HCT116 (cell line): ENCODE measurements at regions not wholly inside any gene's neighbourhood (a gene's known extent, or its start where the extent isn't known, plus 50 kb on each side); places are given as distances from the start of the nearest gene placed in this dataset.

Source experiments
- ATAC-seq: fragments of 200-7000 bp; cut with Tn5 transposase; 2 replicates; pipeline ENCODE4 v1.9.1; 2020; ENCODE audit warnings: mild to moderate bottlenecking, moderate library complexity
- BruUV-seq: library from RNA; stranded (reverse); fragments of 400-500 nt; replicated peaks from 2 replicates; lab custom pipeline; 2021; lab: Mats Ljungman, UMichigan
- CTCF ChIA-PET: fragments of 300-600 bp; sonication (Branson Sonifier 250); formaldehyde crosslinking; loops from one replicate; lab custom pipeline; 2021; ENCODE audit warnings: antibody characterized with exemption; lab: Charles Lee
- POLR2A ChIA-PET: fragments of 300-600, 350-600 bp; sonication (Branson Sonifier 250); formaldehyde crosslinking; loops from one replicate; lab custom pipeline; 2021; ENCODE audit warnings: antibody characterized with exemption; lab: Charles Lee
- RAD21 ChIA-PET, 2 experiments: fragments of 300-600 bp; sonication (Branson Sonifier 250); formaldehyde crosslinking; loops; one replicate each; lab custom pipeline; 2023; ENCODE audit warnings: low total read pairs in 2 of 2; ENCODE audit not compliant: uncharacterized antibody in 2 of 2, unreplicated experiment in 2 of 2, low non-redundant PET in 1 of 2; lab: Charles Lee
- DNase-seq: peaks from one replicate; pipeline ENCODE4 v3.0.0-alpha.2; 2010; ENCODE audit warnings: low read depth, low spot score
- H2AFZ ChIP-seq: fragments of 200-600 bp; shearing (Covaris generic), sonication (generic); 2 replicates; pipeline ENCODE4 v1.6.1; 2017; ENCODE audit warnings: low read depth, mixed run types, mixed read lengths, antibody characterized with exemption, low read length; ENCODE audit not compliant: poor library complexity, severe bottlenecking
- H3K27ac ChIP-seq: 2 replicates; pipeline ENCODE4 v1.5.1; 2012; ENCODE audit warnings: low read depth, low read length
- H3K27me3 ChIP-seq: fragments of 200-600 bp; sonication (generic); 2 replicates; pipeline ENCODE4 v1.6.1; 2016; ENCODE audit warnings: mixed run types, low read length, mixed read lengths; ENCODE audit not compliant: insufficient read depth
- H3K36me3 ChIP-seq, 2 experiments: fragments of 200-500 bp in 1 of 2; fragments of 200-600 bp in 1 of 2; sonication (Bioruptor generic) in 1 of 2; sonication (generic) in 1 of 2; 2 replicates each; pipeline versions ENCODE4 v1.5.1 to v1.6.1; 2014 to 2016; ENCODE audit warnings: low read length in 2 of 2, inconsistent platforms in 1 of 2, mixed read lengths in 1 of 2, mixed run types in 1 of 2; ENCODE audit not compliant: insufficient read depth in 2 of 2, control insufficient read depth in 1 of 2
- H3K4me1 ChIP-seq, 2 experiments: fragments of 200-600 bp in 1 of 2; sonication (generic) in 1 of 2; 2 replicates each; pipeline versions ENCODE4 v1.5.1 to v1.6.1; 2012 to 2017; ENCODE audit warnings: low read length in 2 of 2, inconsistent platforms in 1 of 2, mild to moderate bottlenecking in 1 of 2, mixed read lengths in 1 of 2, mixed run types in 1 of 2, moderate library complexity in 1 of 2; ENCODE audit not compliant: insufficient read depth in 2 of 2, control insufficient read depth in 1 of 2
- H3K4me2 ChIP-seq: fragments of 200-600 bp; sonication (generic); 2 replicates; pipeline ENCODE4 v1.6.1; 2017; ENCODE audit warnings: mixed run types, low read length, mixed read lengths
- H3K4me3 ChIP-seq, 2 experiments: fragments of 200-600 bp in 1 of 2; sonication (generic) in 1 of 2; replicated peaks in 1 of 2; 2 replicates each; pipeline ENCODE4 v1.5.1; 2011 to 2016; ENCODE audit warnings: low read length in 2 of 2, control low read depth in 1 of 2, low read depth in 1 of 2, mild to moderate bottlenecking in 1 of 2, mixed read lengths in 1 of 2, mixed run types in 1 of 2
- H3K79me2 ChIP-seq: fragments of 200-600 bp; sonication (generic); 2 replicates; pipeline ENCODE4 v1.6.1; 2017; ENCODE audit warnings: mild to moderate bottlenecking, mixed run types, low read length, moderate library complexity, mixed read lengths; ENCODE audit not compliant: insufficient read depth
- H3K9ac ChIP-seq: fragments of 200-600 bp; sonication (generic); 2 replicates; pipeline ENCODE4 v1.6.1; 2016; ENCODE audit warnings: low read length, mixed read lengths
- H3K9me2 ChIP-seq: fragments of 200-600 bp; sonication (generic), shearing (Covaris generic); 2 replicates; pipeline ENCODE4 v1.6.1; 2017; ENCODE audit warnings: mixed run types, mild to moderate bottlenecking, moderate library complexity; ENCODE audit not compliant: insufficient read depth
- H3K9me3 ChIP-seq, 2 experiments: fragments of 200-500 bp in 1 of 2; fragments of 200-600 bp in 1 of 2; sonication (Bioruptor generic) in 1 of 2; sonication (generic) in 1 of 2; 2 replicates each; pipeline ENCODE4 v1.6.1; 2014 to 2017; ENCODE audit warnings: low read length in 2 of 2, mixed read lengths in 2 of 2, inconsistent platforms in 1 of 2, low read depth in 1 of 2, mild to moderate bottlenecking in 1 of 2, mixed run types in 1 of 2, moderate library complexity in 1 of 2; ENCODE audit not compliant: control insufficient read depth in 1 of 2, insufficient read depth in 1 of 2
- H4K20me1 ChIP-seq: fragments of 200-600 bp; sonication (generic), shearing (Covaris generic); 2 replicates; pipeline ENCODE4 v1.6.1; 2017; ENCODE audit warnings: mixed run types, mild to moderate bottlenecking, moderate library complexity; ENCODE audit not compliant: insufficient read depth
- ZFX ChIP-seq: fragments of 450-650 bp; IDR thresholded peaks from 2 replicates; pipeline ENCODE4 v1.6.1; 2017
- intact Hi-C: fragments of 100-400 bp; cut with micrococcal nuclease; formaldehyde crosslinking; loops from 2 replicates; pipeline ENCODE4 v1.10.0; 2022
- TF ChIP-seq, protein P1 (sequence below): IDR thresholded peaks from 2 replicates; pipeline ENCODE4 v1.6.1; 2011; ENCODE audit warnings: mild to moderate bottlenecking, low read length, moderate library complexity; ENCODE audit not compliant: insufficient replicate concordance; ENCODE audit errors: extremely low read depth

DNA sequence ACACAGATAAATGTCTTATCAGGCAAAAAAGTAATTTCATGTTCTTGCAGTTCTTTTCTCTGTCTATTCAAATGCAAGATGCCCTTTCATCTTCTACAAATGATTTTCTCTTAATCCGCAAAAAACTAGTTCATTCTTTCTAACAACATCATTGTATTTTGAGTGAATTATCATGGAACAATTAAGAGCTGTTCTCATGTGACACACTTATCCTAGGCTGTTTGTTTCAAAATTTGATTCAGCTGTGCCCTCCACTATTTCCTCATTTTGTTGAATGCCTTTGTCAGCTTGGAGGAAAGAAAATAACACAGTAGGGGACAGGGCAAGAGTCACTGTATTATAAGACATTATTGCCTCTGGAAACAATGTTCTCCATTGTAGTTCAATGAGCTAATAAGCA, 396.9 kb downstream of the KCTD12 start:
- POLR2A ChIA-PET, result no interaction called here
- Histone ChIP-seq H3K4me1 (no peaks in the 10 kb centered on the region), H2AFZ (no peak overlapping the region), H3K36me3 (no peaks in the 10 kb centered on the region), H3K4me3 (no peak overlapping the region), H3K27me3 (no peaks in the 10 kb centered on the region), H3K27ac (no peak overlapping the region), H3K79me2 (no peaks in the 10 kb centered on the region), H3K9me3 (no peaks in the 10 kb centered on the region), H3K4me2 (no peak overlapping the region), H3K9me2 (no peaks in the 10 kb centered on the region), H4K20me1 (no peaks in the 10 kb centered on the region), H3K9ac (no peak overlapping the region)
- TF ChIP-seq ZFX, result no peak
- TF ChIP-seq, protein P1, sequence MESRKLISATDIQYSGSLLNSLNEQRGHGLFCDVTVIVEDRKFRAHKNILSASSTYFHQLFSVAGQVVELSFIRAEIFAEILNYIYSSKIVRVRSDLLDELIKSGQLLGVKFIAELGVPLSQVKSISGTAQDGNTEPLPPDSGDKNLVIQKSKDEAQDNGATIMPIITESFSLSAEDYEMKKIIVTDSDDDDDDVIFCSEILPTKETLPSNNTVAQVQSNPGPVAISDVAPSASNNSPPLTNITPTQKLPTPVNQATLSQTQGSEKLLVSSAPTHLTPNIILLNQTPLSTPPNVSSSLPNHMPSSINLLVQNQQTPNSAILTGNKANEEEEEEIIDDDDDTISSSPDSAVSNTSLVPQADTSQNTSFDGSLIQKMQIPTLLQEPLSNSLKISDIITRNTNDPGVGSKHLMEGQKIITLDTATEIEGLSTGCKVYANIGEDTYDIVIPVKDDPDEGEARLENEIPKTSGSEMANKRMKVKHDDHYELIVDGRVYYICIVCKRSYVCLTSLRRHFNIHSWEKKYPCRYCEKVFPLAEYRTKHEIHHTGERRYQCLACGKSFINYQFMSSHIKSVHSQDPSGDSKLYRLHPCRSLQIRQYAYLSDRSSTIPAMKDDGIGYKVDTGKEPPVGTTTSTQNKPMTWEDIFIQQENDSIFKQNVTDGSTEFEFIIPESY, result no peak
- intact Hi-C loops, result no loop called here
- ATAC-seq (no peak), DNase-seq (no peak)
- RAD21 ChIA-PET, result no interaction called here
- BruUV-seq, result no TSS peak
- CTCF ChIA-PET, result no interaction called here

DNA sequence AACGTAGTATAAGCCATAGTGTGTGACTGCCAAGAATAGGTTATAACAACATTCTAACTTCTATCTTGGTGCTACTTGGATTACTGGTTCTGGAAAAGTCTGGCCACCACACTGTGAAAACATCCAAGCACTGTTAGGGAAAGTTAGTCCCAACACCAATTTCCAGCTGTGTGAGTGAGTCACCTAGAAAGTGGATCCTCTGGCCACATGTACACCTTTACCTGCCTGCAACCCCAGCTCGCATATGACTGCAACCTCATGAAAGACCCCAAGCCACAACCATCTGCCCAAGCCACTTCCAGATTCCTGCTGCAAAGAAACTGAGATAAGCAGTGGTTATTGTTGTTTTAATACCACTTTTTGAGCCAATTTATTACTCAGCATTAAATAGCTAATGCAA, 404.5 kb downstream of the KCTD12 start:
- Histone ChIP-seq H3K27me3 (no peaks in the 10 kb centered on the region), H3K27ac (no peak overlapping the region), H3K4me2 (no peak overlapping the region), H3K79me2 (no peaks in the 10 kb centered on the region), H4K20me1 (no peaks in the 10 kb centered on the region), H3K36me3 (no peaks in the 10 kb centered on the region), H3K9me3 (no peaks in the 10 kb centered on the region), H3K9ac (no peak overlapping the region), H3K4me1 (no peaks in the 10 kb centered on the region), H3K4me3 (no peak overlapping the region), H3K9me2 (no peaks in the 10 kb centered on the region), H2AFZ (no peak overlapping the region)
- ChIA-PET RAD21 (no interaction called here), POLR2A (no interaction called here), CTCF (no interaction called here)
- ATAC-seq (no peak), DNase-seq (no peak)
- no TSS peak for BruUV-seq
- intact Hi-C loops, result no loop called here
- TF ChIP-seq ZFX, result no peak
